Mammary epithelial cell (primary cell): ENCODE measurements at regions not wholly inside any gene's neighbourhood (a gene's known extent, or its start where the extent isn't known, plus 50 kb on each side); places are given as distances from the start of the nearest gene placed in this dataset.
"Not testable (repeated sequence)": the region's sequence is repeated elsewhere in the genome, so short reads cannot be mapped to it uniquely, and the experiment has no call there.

Experiments used
- CTCF ChIP-seq, 2 donors: IDR thresholded peaks in 1 of 2; conservative IDR thresholded peaks in 1 of 2; 2 replicates each; pipeline ENCODE4 v1.5.1; 2011 to 2012; ENCODE audit warnings: inconsistent platforms in 2 of 2, low read length in 2 of 2, mild to moderate bottlenecking in 2 of 2, control low read depth in 1 of 2, low read depth in 1 of 2; ENCODE audit not compliant: insufficient read depth in 1 of 2; ENCODE audit errors: extremely low read depth in 1 of 2
- EZH2 ChIP-seq: IDR thresholded peaks from 2 replicates; pipeline ENCODE4 v1.6.1; 2012; ENCODE audit warnings: low read length, inconsistent platforms, borderline replicate concordance

- TF ChIP-seq EZH2; CTCF (conservative IDR thresholded peaks at IDR 0.05 in 1 of 2, IDR thresholded peaks at IDR 0.05 in 1 of 2; ENCODE audit: extremely low read depth in 1 of 2, insufficient read depth in 1 of 2, low read depth in 1 of 2, low read length in 2 of 2): not testable (repeated sequence)
Measured at GRCh38 chr9:13797701-13798100, 516.2 kb downstream of the NFIB start.
